H1 (cell line): ENCODE measurements at regions not wholly inside any gene's neighbourhood (a gene's known extent, or its start where the extent isn't known, plus 50 kb on each side); places are given as distances from the start of the nearest gene placed in this dataset.

Experiments used
- FOSL1 ChIP-seq: IDR thresholded peaks from 2 replicates; pipeline ENCODE4 v1.6.1; 2011; ENCODE audit warnings: mild to moderate bottlenecking, low read depth, low read length, moderate library complexity; ENCODE audit not compliant: insufficient read depth
- HDAC2 ChIP-seq, 2 experiments: fragments of 300-600 bp in 1 of 2; sonication (generic) in 1 of 2; IDR thresholded peaks; 2 replicates each; pipeline ENCODE4 v1.6.1; 2011 to 2012; ENCODE audit warnings: low read depth in 2 of 2, low read length in 2 of 2, mild to moderate bottlenecking in 2 of 2, moderate library complexity in 2 of 2, borderline replicate concordance in 1 of 2, inconsistent platforms in 1 of 2
- RAD21 ChIP-seq, 2 experiments: IDR thresholded peaks in 1 of 2; conservative IDR thresholded peaks in 1 of 2; 2 replicates each; pipeline ENCODE4 v1.6.1; 2011; ENCODE audit warnings: low read depth in 2 of 2, low read length in 2 of 2, improper control_type of control experiment in 1 of 2, inconsistent platforms in 1 of 2, mild to moderate bottlenecking in 1 of 2, moderate library complexity in 1 of 2
- TF ChIP-seq, protein P1 (sequence below): IDR thresholded peaks from 2 replicates; pipeline ENCODE4 v1.6.1; 2012; ENCODE audit warnings: inconsistent platforms

DNA sequence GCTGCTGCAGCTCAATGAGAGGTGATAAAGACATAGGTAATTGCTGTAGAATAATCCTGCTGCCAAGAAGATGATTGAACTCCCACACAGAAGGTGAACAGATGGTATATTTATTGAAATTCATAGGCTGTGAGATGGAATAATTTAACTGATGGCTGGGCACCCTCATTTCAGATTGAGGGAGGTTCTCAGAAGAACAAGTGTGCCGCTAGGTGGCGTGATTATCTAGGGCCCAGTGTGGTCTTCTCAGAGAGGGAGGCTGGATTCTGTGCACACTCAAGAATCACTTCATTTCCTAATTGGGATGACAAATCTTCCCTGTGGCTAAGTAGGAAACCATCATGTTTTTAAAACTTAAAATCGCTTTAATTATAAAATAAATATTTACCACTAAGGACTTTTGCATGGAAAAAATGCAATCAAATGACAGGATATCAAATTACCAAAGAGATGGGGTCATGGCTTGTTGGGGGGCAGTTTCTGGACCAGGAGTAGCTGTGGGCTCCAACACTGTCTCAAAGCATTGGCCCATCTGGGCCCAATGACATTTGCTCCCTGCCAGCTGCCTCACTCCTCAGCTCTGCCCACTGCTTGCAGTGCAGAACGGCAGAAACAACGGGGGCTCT is 132.3 kb downstream of the SNAPC1 start:
- TF ChIP-seq FOSL1 (no peak), HDAC2 (IDR thresholded peaks at IDR 0.05; ENCODE audit: borderline replicate concordance in 1 of 2, low read depth in 2 of 2, low read length in 2 of 2) (no peak), RAD21 (IDR thresholded peaks at IDR 0.05 in 1 of 2, conservative IDR thresholded peaks at IDR 0.05 in 1 of 2; ENCODE audit: low read depth in 2 of 2, low read length in 2 of 2) (peak; percentile 64 to 72)
- TF ChIP-seq, protein P1, sequence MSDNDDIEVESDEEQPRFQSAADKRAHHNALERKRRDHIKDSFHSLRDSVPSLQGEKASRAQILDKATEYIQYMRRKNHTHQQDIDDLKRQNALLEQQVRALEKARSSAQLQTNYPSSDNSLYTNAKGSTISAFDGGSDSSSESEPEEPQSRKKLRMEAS = no peak
